ENCODE measurements at regions not wholly inside any gene's neighbourhood (a gene's known extent, or its start where the extent isn't known, plus 50 kb on each side); places are given as distances from the start of the nearest gene placed in this dataset.

DNA sequence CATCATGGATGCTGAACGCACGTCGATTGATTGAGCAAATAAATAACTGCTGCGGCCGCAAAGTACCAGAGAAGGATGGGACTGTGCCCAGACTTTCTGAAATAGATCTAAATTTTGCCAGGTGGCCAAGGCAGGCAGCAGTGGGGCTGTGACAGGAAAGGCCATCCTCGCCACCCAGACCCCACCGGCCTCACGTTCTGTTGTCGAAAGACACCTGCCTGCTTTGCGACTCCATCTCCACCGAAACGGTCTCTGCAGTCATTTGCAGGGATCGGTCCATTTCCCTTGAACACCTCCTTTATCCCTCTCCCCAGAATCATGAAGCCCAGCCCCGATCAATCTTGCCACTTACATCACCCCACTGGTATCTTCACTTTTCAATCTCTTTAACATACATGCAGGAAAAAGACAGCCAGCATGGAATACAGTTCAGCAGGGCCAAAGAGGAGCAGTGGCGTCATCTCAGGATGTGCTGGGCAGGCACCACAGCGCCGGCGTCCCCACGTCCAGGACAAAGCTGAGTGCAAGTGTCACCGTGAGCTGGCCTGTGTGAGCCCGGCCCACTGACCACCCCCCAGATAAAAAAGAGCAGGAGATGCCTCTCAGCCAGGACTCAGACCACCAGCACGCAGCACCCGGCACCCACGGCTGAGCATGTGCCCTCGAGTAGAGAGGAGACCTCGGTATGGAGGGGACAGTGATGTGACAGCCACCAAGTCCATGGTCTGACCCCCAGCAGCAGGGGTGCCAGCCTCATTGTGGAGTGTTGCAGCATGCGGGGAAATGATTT lies 610.3 kb downstream of the TBC1D22A start:
- DNase-seq (ENCODE audit: low read depth, low spot score) = no peak

DNA sequence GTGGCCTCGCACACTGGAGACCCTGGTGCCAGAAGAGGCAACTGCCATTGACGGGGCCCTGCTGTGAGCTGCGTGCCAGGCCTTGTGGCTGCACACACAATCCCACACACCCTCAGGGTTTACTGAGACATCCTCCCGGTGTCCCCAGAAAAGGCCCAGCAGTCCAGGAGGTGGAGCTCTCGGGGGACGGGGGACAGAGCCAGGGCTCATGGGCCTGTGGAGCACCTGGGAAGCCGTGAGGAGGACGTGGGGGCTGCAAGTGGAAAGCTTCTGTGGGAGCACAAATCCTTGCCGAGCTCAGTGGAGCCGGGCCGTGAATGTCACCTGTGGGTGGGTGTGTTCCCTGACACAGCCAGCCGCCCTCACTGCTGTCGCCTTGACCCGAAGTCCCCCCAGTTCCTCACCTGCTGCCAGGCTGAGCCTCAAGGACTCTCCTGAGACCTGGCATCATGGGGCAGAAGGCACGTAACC lies 609.7 kb downstream of the TBC1D22A start:
- no peak for DNase-seq (ENCODE audit: low read depth, low spot score)

DNA sequence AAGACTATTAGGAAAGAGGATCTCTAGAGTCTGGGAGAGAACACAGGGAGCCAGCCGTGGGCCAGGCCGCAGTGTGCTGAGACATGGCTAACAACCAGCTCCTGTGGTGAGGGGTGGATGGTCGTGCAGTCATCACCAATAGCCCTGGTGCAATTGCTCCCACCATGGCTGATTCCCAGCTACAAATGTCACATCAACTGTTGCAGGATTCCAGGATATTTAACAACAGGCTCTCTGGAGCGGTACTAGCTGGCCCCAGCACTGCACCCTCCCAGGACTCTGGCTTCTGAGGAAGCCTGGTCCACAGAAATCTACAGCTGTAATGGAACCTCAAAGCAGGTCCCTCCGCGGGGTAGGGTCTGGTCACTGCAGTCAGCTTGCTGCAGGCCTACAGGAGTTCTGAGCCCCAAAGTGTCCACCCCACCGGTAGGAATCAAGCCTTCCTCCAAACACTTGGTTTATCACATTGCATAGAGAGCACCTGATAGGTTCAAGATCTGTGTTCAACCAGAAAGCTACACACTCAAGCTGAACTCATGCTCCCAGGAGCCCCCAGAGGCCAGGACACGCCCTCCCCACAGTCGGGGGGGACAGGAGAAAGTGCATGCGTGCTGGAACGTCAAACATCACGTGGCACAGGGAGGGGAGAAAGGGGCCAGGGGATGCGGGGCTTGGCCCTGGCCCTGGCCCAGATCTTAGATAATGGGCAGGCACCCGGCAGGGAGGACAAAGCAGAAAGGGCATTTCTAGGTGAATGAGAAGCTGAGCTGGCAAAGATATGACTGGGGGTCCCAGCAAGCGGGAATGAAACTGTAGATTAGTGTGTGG lies 609.0 kb downstream of the TBC1D22A start:
- DNase-seq (ENCODE audit: low read depth, low spot score) = no peak

DNA sequence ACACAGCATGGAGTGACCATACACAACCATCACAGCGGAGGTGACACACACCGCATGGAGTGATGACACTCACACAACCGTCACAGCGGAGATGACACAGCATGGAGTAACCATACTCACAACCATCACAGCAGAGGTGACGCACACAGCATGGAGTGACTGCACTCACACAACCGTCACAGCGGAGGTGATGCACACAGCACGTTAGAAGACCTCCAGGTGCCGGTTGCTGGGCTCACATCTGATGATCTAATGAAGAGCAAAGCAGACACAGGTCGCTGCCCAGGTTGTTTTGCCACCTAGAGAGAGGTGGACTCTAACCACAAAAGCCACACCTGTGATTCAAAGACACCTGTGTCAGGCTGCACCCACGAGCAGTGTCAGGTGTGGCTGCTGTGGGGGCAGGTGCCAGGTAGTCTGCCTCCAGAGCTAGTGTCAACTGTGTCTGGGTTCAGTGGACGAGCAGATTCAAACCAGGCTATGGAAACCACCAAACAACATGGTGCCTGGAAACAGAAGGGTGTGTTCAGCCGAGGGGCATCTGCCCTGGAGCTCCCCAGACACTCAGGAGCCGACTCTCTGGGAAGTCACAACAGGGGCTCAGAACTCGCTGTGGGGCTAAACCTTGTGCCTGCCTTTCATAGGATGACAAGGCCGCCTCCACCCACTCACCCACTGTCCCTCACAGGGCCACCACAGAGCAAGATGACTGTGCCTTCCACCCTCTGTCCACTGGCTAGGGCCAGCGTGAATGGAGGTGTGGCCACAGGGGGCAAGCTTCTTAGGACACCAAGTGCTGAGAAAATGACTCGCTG lies 608.2 kb downstream of the TBC1D22A start:
- DNase-seq (ENCODE audit: low read depth, low spot score) = no peak

DNA sequence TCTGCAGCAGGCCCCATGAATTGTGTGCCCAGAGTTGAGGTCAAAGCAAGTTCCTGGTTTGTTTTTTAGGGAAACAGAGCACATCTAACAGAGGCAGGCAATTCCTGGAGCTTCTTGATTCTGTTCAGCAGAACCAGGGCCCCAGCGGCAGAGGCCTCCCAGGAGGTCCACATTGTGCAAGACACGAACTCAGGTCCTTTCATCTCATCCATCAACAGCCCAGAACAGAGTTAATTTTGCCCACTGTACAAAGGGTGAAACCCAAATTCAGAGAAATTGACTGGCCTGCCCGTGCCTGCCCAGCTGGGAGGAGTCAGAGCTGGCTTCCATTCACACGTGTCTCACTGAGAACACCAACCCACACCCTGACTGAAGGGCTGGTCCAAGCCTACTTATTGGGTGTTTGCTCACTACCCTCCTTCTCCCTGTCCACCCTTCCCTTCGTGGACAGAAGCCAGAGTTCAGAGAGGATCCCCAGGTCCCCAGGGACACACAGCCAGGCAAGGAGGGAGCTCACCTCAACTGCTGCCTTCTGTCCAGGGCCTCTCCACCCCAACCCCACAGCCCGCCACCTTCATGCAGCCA lies 607.1 kb downstream of the TBC1D22A start:
- no peak for DNase-seq (ENCODE audit: low read depth, low spot score)

DNA sequence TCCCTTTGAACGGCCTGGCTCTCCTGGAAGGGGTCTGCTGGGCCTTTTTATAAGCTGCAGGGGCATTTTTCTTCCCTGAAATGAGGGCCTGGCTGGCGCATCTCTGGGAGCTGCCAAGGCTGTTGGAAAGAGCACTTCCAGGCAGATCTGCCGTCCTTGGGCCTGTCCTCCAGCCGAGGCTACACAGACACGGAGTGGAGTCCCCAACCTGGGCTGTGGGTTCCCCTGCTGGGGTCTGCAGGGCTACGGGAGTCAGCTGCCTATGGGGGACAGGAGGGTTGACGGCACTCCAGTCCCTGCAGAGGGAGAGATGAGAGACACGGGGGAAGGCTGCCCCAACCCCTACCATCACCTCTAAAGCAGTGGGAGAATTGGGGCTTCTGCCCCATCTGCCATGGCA lies 606.6 kb downstream of the TBC1D22A start:
- DNase-seq (ENCODE audit: low read depth, low spot score) = no peak

DNA sequence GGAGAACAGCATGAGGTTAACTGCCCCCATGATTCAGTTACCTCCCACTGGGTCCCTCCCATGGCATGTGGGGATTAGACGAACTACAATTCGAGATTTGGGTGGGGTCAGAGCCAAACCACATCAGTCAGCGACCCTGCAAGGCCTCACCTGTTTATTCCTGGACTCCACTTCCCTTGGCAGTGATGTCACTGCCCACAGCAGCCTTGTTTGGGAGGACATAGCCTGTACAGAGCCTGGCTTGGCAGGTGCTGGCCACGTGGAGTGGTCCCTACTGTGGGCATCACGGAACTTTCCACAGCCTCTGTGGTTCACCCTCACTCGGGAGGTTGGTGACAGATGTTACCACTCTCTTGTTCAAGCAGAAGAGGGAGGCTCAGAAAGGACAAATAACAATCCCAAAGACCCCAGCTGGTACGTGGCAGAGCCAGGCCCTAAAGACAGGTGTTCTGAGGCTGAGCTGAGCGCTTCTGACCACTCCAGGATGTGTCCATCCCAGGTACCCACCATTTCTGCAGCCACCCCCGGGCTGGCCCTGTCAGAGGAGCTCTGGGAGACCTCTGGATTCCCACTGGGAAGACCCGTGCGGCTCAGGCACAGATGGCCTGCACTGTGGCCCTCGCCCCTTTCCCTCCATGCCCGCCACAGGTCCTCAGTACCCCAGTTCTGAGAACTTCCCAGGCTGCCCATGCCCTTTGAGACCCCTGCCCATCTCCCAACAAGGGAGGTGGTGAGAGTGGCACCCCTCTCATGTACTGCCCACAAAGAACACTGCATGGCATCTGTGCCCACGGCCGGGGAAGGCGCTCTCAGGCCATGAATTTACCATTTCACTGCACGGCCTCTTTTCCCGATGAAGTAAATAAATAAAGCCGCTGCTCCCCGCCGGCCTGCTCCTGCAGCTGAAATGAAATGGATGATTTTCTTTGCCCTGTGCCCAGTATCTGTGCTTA lies 605.8 kb downstream of the TBC1D22A start:
- no peak for DNase-seq (ENCODE audit: low read depth, low spot score)

DNA sequence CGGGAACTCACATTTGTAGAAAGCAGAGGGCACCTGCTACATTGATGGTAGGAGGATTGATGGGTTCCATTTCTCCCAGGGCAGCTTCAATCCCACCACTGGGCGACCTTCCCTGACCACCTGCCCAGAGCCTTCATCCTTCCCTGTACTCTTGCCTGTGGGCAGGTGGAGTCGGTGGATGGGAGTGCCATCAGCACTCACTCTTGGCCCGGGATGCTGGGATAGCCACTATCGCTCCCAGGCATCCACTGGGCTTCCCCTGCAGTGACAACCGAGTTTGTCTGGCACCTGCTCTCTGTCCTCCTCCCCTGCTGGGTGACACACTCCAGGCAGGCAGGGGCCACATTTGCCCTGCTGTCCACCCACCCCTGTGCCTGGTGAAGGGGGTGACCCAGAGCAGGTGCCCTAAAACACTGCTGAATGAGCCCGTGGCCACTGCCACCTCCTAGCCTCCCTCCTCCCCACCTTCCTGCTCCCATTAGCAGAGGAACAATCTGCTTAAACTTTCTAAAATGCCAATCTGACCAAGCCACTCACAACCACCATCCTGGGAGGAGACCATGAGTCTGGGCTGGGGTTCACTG lies 604.7 kb downstream of the TBC1D22A start:
- DNase-seq (ENCODE audit: low read depth, low spot score) = no peak

DNA sequence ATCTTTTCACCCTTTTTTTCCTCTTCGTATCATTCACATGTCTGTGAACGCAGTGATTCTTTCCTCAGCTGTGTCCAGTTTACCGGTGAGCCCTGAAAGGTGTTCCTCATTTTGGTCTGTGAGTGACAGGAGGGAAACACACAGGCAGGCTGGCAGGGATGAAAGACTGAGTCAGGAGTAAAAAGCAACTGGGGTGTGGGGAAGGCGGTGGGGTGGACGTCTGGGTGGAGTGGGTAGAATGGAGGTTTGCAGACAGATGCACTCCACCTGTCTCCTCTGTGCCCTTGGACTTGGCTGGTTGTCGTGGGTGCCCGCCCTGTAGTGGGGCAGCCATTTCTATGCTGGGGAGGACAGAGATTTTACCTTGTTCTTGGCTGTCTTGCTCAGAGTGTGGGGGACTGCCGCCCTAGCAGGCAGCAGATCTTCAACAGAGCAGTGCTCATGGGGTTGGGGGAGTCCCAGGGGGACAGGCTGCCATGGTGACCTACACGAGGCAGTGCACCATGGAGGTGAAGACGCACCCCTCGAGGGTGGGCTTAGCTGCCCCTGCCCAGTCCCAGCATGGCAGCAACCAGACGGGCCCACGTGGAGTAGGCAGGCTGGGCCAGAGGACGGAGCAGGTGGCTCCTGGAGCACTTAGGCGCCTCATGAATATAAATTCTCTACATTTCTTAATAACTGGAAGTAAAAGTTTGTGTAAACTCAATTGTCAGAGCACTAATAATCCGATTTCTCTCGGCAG lies 603.7 kb downstream of the TBC1D22A start:
- DNase-seq (ENCODE audit: low read depth, low spot score) = no peak

DNA sequence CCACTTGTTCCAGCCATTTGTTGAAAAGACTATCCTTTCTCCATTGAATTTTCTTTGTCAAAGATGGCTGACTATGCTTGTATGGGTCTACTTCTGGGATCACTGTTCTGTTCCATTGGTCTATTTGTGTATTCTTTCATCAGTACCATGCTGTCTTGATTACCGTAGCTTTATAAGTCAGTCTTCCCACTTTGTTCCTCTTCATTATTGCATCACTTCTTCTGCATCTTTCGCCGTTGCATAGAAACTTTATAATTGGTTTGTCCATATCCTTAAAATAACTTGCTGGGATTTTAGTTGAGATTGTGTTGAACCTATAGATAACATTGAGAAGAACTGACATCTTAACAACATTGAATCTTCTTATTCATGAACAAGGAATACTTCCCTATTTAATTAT lies 598.8 kb downstream of the TBC1D22A start:
- no peak for DNase-seq (ENCODE audit: low read depth, low spot score)

DNA sequence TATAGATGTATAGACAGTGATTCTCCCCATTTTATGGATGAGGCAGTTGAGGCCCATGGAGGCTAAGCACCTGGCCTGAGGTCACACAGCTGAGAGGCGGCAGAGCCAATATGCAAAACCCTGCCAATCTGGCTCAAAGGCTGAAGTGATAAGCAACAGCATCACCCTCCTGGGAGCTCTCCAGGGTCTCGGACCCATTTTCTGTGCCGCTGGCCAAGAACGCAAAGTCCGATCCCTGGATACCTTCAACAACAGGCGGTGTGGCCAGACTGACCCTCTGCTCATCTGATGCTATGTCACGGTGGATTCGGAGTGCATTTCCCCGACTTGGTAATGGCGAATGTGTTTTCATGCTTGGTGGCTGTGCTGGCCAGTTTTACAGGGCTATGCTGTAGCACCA lies 595.0 kb downstream of the TBC1D22A start:
- no peak for DNase-seq (ENCODE audit: low read depth, low spot score)

DNA sequence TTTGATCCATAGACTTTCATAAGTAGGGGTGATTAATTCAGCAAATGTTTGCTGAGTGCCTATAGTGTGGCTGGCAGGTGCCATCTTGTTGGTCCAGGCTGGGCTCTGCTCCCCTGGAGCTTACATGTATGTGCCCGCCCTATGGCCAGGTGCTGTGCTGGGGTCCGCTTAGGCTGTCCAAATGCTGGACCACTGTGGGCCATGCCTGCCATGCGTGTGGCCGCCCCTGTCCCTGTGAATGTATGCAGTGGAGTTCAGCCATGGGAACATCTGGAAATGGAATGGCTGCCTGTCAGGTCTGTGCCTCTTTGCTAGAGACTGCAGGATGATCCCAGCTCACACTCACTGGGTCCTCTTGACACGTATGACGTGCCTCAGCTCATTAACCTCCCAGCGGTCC lies 594.6 kb downstream of the TBC1D22A start:
- DNase-seq (ENCODE audit: low read depth, low spot score) = no peak

DNA sequence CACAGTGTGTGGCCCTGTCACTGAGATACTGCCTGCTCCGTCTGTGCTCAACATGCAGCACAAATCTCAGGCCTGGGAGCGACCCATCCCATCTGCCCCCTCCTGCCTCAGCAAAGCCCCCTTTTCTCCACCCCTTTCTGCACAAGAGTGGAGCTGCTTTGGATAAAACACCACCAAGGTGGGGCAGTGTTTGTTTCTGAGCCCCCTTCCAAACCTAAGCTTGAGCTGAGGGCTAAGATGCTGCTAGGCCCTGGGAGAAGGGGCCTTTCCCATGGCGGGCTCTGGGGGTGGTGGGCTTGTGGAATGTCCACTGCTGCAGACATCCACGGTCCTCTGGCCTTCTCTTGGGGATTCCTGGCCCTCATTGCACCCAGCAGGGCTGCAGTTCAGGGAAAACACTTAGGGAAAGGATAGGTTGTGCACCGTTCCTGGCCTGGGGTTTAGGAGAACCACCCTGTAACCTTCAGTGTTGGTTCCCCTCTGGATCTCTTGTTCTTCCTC lies 594.1 kb downstream of the TBC1D22A start:
- DNase-seq (ENCODE audit: low read depth, low spot score) = no peak

DNA sequence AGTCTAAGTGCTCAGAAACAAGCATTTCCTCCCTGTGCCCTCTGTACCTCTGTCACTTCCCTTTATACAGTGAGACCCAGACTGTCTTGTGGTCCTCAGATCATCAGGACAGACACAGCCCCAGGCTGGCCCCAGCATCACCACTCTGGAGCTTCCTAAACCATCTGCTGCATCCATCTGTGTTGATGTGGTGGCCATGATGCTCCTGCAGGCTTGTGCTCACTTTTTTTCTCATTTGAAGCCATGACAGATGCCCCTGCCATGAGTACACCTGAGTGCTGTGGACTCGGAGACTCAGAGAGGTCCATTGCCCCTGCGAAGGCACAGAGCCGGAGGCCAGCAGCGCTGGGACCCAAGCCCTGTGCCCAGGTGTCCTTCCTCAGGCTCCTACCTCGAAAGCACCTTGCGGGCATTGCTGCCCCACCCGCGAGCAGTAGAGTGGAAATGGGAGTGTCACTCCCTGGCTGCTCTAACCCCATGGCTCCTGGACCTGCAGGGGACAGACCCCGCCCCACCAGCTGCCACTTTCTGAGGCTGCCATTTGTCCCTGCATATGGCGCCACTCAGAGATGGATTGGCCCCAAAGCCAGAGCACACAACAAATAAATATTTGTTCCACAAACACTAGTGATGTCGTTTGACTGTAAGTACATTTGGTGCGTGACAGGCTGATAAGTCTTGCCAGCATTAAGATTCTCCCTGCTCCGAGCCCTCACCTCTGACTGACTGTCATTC lies 593.5 kb downstream of the TBC1D22A start:
- DNase-seq (ENCODE audit: low read depth, low spot score) = no peak

DNA sequence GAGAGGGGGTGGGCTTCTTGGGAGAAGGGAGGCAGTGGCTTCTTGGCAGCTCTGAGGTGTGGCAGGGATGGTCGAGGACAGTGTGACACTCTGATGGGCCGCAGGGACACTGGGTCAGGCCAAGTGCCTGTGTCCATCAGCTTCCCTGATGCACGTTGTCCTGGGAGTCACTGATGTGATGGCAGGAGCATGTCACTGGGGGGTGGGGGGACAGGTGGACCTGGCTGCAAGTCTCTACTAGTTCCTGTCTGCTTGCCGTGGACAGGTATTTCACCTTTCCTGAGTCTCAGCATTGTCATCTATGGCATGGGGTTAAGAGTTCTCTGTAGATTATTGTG lies 592.9 kb downstream of the TBC1D22A start:
- DNase-seq (ENCODE audit: low read depth, low spot score) = no peak

DNA sequence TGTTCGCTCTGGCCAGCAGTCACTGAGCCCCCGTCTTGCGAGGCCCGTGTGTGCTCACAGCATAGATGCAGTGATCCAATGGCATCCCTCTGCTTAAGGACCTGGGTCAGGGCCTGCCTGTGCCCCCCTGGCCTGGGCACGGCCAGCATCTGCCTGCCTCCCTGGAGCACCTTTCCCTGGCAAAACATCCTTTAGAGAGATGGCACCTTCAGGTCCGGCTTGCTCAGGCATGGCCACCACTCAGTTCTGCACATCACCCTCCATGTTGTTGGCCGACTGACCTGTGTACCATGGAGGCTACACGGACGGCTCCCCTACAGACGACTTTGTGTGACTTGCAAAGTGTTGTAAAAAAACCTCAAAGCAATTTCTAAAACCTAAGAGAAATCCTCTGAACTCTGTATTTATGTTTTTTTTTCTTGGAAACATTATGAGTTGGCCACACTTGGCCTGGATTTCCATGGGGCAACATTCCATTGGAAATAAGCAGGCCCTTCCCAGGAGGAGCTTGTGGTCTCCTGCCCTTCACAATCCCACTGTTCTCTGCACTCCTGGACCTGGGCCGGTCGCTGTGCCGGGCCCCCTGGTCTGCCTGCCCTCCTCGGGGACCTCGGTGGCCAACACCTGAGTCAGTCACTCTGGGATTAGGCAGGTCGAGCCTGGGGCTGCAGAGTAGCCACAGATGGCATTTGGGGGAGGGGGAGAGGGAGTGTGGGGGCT lies 592.4 kb downstream of the TBC1D22A start:
- DNase-seq (ENCODE audit: low read depth, low spot score) = no peak

DNA sequence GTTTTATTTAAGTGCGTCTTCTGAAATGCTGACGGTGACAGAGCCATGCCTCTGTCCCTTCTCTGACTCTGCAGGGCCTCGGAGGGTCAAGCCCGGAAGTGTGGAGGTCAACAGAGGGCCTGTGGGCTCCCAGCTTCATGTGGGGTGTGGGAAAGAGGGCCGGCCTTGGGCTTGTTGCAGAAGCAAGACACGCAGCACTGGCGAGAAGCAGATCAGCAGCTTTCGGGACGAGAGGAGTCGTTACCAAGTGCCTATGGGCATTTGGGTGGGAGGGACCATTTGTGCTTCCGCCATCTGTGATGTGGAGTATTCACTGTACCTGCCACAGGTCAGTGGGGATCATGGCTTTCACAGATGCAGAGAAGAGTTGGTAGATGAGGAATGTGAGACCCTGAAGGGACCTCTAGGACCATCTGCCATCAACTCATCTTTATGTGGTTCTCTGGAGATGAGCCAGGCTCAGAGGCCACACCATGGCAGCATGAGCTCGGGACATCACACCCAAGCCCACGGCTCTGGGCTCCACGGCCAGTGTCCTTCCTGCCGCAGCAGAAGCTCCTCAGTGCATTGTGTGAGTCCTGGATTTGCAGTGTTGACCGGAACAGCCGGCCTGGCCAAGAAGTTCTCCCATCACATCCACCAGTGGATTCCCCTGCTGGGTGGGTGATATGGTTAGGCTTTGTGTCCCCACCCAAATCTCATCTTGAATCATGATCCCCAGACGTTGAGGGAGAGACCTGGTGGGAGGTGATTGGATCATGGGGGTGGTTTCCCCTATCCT lies 590.7 kb downstream of the TBC1D22A start:
- no peak for DNase-seq (ENCODE audit: low read depth, low spot score)
